HG02870 (cell line): ENCODE measurements at regions not wholly inside any gene's neighbourhood (a gene's known extent, or its start where the extent isn't known, plus 50 kb on each side); places are given as distances from the start of the nearest gene placed in this dataset.

ENCODE experiments used
- ATAC-seq: cut with Tn5 transposase; IDR thresholded peaks from one replicate; pipeline ENCODE4 v1.9.1; 2021; ENCODE audit warnings: mild to moderate bottlenecking, moderate library complexity; ENCODE audit not compliant: unreplicated experiment

- ATAC-seq: no peak
These were observed 195.1 kb downstream of the MAGEB5 start for GRCh38 chrX:26411045-26411444.

DNA sequence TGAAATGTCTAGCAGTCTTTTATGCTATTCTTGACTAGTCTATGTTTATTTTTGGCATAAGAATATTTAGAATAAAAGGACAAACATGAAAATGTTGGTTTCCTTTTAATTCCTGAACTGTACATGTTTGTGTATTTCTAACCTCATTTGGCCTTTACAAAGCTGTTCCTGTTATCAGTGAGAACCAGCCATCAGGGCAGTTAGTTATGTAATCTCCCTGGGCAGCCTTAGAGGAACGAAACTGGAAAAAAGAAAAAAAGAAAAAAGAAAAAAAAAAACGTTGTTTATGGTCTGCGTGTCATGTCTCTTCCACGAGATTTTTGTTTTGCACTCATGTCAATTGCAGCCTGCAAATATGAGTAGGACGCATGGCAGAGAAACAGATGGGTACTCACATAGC, 193.7 kb downstream of the MAGEB5 start:
- ATAC-seq: no peak

DNA sequence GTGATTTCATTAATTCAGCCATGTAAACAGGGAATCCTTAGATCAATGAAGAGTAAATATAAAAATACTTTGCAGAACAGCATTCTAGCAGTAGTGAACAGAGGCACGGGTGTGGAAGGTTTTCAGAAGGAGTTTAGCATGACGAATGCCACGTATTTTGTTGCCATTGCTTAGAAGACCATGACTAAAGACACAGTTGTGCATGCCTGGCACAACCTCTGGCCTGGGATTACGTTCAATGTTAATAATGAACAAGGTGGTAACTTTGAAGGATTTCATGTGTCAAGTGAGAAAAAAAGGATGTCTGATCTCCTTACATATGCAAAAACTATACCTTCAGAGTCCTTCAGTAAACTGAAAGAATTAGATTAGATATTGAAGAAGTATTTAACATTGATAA, 171.9 kb downstream of the MAGEB5 start:
- no peak for ATAC-seq

DNA sequence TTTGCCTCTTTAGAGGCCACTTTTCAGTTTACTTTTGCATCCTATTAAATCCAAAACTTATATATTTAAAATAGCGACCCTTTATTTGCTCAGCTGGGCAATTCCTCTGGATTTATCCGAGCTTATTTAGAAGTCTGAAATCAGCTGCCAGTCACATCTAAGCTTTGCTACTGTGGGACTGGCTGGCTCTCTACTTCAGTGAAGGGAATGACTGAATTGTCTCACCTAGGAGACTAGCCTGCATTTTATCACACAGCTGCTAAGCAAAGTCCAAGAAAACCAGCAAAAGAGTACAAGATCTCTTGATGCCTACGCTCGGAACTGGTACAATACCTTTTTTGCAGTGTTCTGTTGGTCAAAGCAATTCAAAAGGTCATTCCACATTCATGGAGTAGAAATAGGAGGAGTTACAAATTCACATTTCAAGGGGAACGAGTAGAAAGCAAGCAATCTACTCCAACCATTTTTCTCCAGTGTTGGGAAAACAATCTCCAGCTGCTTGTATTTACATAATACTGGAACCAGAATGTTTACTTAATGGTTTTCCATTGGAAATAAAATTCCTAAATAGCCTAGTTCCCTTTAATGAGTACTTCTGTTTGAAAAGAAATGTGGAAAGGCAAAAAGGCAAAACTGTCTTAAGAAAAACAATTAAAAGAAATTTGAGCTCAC, 160.2 kb downstream of the MAGEB5 start:
- no peak for ATAC-seq

GRCh38 chrX:26375346-26375745, 159.4 kb downstream of the MAGEB5 start:
- ATAC-seq: no peak

DNA sequence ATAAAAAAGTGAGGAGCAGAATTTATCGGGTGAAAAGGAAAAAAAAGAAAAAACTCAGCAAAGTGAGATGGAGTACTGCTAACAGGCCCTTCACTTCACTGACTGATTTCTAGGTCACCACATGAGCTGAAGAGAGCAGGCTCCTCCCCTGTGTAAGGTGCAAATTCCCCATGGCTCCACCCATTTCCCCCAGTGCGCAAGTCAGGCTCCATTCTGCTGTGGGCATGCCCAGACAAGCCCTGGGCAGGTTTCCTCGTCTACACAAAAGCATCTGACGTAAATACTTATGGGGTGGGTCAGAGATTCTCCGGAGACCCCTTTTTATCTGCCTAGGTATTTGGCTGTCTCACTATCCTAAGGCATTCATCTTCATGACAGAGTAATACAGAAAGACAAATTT, 157.9 kb downstream of the MAGEB5 start:
- ATAC-seq: no peak

DNA sequence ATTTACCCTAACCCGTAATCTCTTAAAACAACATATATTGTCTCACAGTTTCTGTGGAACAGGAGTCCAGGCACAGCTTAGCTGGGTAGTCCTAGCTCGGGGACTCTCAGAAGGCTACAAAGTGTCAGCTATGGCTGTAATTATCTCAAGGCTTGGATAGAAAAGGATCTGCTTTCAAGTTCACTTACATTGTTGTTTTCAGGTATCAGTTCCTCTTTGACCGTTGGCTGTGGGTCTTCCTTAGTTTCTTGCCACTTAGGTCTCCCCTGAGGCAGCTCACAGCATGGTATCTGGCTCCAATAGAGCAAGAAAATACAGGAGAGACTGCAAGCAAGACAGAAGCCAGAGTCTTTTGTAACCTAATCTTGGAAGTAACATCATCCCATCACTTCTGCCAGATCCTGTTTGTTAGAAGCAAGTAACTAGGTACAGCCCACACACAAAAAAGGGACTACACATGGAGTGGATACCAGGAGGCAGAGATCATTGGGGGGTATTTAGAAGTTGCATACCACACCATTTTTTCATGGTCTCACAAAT, 137.0 kb downstream of the MAGEB5 start:
- ATAC-seq: no peak

GRCh38 chrX:26347171-26347570, 131.2 kb downstream of the MAGEB5 start:
- ATAC-seq: no peak

DNA sequence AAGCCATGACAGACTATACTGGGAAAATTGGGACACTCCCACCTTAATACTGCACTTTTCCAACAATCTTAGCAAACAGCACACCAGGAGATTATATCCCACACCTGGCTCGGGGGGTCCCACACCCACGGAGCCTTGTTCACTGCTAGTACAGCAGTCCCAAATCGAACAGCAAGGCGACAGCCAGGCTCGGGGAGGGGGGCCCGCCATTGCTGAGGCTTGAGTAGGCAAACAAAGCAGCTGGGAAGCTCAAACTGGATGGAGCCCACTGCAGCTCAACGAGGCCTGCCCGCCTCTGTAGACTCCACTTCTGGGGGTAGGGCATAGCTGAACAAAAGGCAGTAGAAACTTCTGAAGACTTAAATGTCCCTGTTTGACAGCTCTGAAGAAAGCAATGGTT, 118.3 kb downstream of the MAGEB5 start:
- ATAC-seq: no peak

DNA sequence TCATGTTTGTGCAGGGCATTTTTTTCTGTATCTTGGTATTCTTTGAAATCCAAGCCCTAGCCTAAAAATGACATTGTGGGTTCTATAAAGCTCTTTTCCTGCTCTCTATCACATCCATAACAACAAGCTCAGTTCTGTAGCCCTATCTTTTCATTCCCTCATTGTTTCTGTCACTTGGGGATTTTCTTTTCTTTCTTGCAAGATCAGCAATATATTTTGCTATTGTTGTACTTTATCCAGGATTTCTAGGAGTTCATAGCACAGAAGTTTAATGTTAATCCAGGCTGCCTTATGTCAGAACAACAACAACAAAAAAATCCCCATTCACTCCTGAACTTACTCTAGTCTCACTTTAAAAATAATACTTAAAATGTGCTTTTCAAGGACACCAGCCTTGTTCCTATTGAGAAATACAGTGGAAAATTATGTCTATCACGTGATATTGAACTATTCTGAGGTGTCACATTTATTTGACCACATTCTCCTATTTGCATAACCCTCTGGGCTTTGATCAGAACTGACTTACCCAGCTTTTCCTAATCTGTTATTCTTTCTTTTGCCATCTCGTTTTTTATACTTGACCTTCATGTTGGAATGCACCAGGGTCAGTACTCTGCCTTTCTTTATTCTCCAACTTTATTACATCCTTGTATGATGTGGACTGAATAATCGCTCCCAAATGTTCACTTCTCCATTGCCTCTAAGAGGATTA, 112.8 kb downstream of the MAGEB5 start:
- no peak for ATAC-seq

GRCh38 chrX:26309262-26309661, 93.3 kb downstream of the MAGEB5 start:
- no peak for ATAC-seq

DNA sequence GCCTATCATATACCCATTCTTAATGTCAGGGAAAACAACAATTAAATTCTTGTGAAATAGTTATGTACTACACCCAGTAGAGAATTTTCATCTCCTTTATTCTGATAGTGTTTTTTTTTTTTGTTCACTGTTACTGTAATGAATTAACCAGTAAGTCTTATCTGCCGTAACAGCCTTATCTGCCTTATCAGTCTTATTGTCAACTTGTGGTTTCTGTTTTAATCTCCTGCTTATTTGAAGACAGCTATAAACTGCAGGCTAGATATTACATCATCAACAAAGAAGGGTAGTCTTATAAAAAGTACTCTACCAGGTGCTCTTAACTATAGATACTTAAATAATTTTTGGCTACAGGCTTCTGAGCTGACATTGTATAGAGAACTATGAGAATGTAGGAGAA, 79.5 kb downstream of the MAGEB5 start:
- ATAC-seq: no peak

GRCh38 chrX:26286836-26287235, 70.9 kb downstream of the MAGEB5 start:
- ATAC-seq: no peak
